Neutrophil (primary cell): ENCODE measurements at regions not wholly inside any gene's neighbourhood (a gene's known extent, or its start where the extent isn't known, plus 50 kb on each side); places are given as distances from the start of the nearest gene placed in this dataset.

Experiments
- H3K27ac ChIP-seq: fragments of 200-600 bp; sonication (generic); 2 replicates; pipeline ENCODE4 v1.5.1; 2016; ENCODE audit warnings: mild to moderate bottlenecking, moderate library complexity
- H3K27me3 ChIP-seq: fragments of 200-600 bp; sonication (generic); 2 replicates; pipeline ENCODE4 v1.6.0; 2016; ENCODE audit warnings: mild to moderate bottlenecking
- H3K36me3 ChIP-seq: fragments of 200-600 bp; sonication (generic); 2 replicates; pipeline ENCODE4 v1.5.1; 2017
- H3K4me1 ChIP-seq, 2 experiments: fragments of 200-600 bp in 1 of 2; sonication (generic) in 1 of 2; 1 replicate in 1 of 2; 2 replicates in 1 of 2; pipeline versions ENCODE4 v1.5.1 to v1.6.1; 2013 to 2016; ENCODE audit warnings: low read depth in 1 of 2, low read length in 1 of 2, mild to moderate bottlenecking in 1 of 2, moderate library complexity in 1 of 2; ENCODE audit not compliant: control insufficient read depth in 1 of 2, insufficient read depth in 1 of 2
- H3K4me3 ChIP-seq, 2 experiments: fragments of 200-600 bp in 1 of 2; sonication (generic) in 1 of 2; 1 replicate in 1 of 2; 2 replicates in 1 of 2; pipeline ENCODE4 v1.5.1; 2013 to 2016; ENCODE audit warnings: low read depth in 1 of 2, low read length in 1 of 2, mild to moderate bottlenecking in 1 of 2, moderate library complexity in 1 of 2
- H3K9me3 ChIP-seq: fragments of 200-600 bp; sonication (generic); 2 replicates; pipeline ENCODE4 v1.5.1; 2016
- CTCF ChIP-seq: fragments of 200-600 bp; sonication (generic); IDR thresholded peaks from 2 replicates; pipeline ENCODE4 v1.5.1; 2016; ENCODE audit warnings: antibody characterized with exemption

DNA sequence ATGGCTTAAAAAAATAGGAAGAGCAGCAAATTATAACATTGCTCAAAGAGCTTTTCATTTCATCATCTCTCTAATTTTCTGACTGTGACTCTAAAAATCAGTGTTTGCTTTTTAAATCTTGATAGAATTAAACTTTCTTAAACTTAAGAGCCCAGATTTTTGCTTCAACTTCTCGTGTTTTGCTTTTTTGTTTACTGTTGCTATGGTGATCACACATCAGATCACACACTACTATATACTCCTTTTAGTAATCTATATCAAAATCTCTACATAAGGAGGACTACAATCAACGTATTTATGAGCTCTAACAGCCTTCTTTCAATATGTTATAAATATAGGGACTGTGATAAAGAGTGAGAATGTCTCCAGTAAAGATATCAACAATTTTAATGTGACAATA, 537.3 kb downstream of the KCNT2 start:
- Histone ChIP-seq H3K4me1 (no peaks in the 10 kb centered on the region), H3K27ac (no peak overlapping the region), H3K9me3 (no peaks in the 10 kb centered on the region), H3K4me3 (no peak overlapping the region), H3K36me3 (no peaks in the 10 kb centered on the region), H3K27me3 (no peaks in the 10 kb centered on the region)
- TF ChIP-seq CTCF: no peak

GRCh38 chr1:196063952-196064351, 544.3 kb downstream of the KCNT2 start:
- Histone ChIP-seq H3K36me3 (no peaks in the 10 kb centered on the region), H3K27ac (no peak overlapping the region), H3K4me3 (no peak overlapping the region), H3K27me3 (no peaks in the 10 kb centered on the region), H3K4me1 (no peaks in the 10 kb centered on the region), H3K9me3 (no peaks in the 10 kb centered on the region)
- TF ChIP-seq CTCF: no peak

DNA sequence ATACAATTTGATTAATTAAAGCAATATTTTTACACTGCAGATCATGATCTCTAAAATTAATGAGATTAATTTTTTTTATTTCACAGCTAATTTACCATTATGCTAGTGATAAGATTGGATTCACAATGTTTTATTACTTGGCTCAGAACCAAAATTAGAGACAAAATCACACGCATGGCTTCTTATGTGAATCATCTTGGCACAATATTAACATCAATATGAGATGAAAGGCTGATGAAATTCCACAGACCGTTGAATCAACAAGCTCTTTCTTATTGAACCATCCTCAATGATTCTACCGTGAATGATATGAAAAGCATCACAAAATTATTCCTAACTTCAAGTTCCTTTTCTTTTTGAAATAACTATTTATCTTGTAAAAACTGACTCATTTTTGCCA, 544.9 kb downstream of the KCNT2 start:
- Histone ChIP-seq H3K27ac (no peak overlapping the region), H3K27me3 (no peaks in the 10 kb centered on the region), H3K4me3 (no peak overlapping the region), H3K36me3 (no peaks in the 10 kb centered on the region), H3K9me3 (no peaks in the 10 kb centered on the region), H3K4me1 (no peaks in the 10 kb centered on the region)
- TF ChIP-seq CTCF: no peak

DNA sequence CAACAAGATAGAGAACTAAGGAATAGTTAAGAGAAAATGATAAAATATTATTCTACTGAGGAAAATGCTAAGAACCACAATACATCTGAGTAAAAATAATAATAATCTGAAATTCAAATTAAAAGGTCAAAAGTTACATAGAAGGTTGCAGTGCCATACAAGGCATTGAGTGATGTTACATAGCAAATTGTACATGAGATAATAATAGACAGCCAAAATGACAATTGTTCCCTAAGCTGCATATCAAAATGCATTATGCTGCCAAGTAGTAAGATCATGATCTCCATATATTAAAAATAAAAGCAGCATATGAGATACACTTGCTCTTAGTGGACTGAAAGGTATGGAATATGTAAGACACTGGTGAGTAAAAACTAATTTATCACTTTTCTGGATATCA, 547.7 kb downstream of the KCNT2 start:
- TF ChIP-seq CTCF: no peak

GRCh38 chr1:196059210-196059609, 549.0 kb downstream of the KCNT2 start:
- H3K36me3 ChIP-seq: no peaks in the 10 kb centered on the region

More for the DNA sequence above, 547.7 kb downstream of the KCNT2 start:
- Histone ChIP-seq H3K9me3 (no peaks in the 10 kb centered on the region), H3K27me3 (no peaks in the 10 kb centered on the region), H3K27ac (no peak overlapping the region), H3K4me1 (no peaks in the 10 kb centered on the region), H3K4me3 (no peak overlapping the region), H3K36me3 (no peaks in the 10 kb centered on the region)

More at GRCh38 chr1:196059210-196059609, 549.0 kb downstream of the KCNT2 start:
- Histone ChIP-seq H3K27me3 (no peaks in the 10 kb centered on the region), H3K4me3 (no peak overlapping the region), H3K4me1 (no peaks in the 10 kb centered on the region), H3K27ac (no peak overlapping the region), H3K9me3 (no peaks in the 10 kb centered on the region)
- no peak for TF ChIP-seq CTCF
